Fibroblast of mammary gland (primary cell): ENCODE measurements at regions not wholly inside any gene's neighbourhood (a gene's known extent, or its start where the extent isn't known, plus 50 kb on each side); places are given as distances from the start of the nearest gene placed in this dataset.

ENCODE experiments used
- DNase-seq: peaks from one replicate; pipeline ENCODE4 v3.0.0-alpha.2; 2010; ENCODE audit warnings: low read depth
- H3K4me3 ChIP-seq: 2 replicates; pipeline ENCODE4 v1.5.1; 2011; ENCODE audit warnings: low read depth, mild to moderate bottlenecking, low read length, moderate library complexity; ENCODE audit not compliant: control insufficient read depth
- CTCF ChIP-seq: conservative IDR thresholded peaks from 2 replicates; pipeline ENCODE4 v1.5.1; 2011; ENCODE audit warnings: low read depth, low read length, inconsistent platforms; ENCODE audit not compliant: control insufficient read depth, insufficient read depth

- no peak overlapping the region for H3K4me3 ChIP-seq
- no peak for TF ChIP-seq CTCF
- no peak for DNase-seq
Observed at GRCh38 chr9:78682216-78682615, 385.3 kb downstream of the PSAT1 start.

- no peak for TF ChIP-seq CTCF
- no peak overlapping the region for H3K4me3 ChIP-seq
- no peak for DNase-seq
Observed at GRCh38 chr9:78685471-78685870, 388.5 kb downstream of the PSAT1 start.

GRCh38 chr9:78688796-78689195 is 391.9 kb downstream of the PSAT1 start:
- no peak for TF ChIP-seq CTCF
- DNase-seq, result no peak
- H3K4me3 ChIP-seq, result no peak overlapping the region

GRCh38 chr9:78691542-78691941 is 394.6 kb downstream of the PSAT1 start:
- DNase-seq, result peak; percentile 20
- H3K4me3 ChIP-seq, result no peak overlapping the region
- TF ChIP-seq CTCF, result no peak

- no peak overlapping the region for H3K4me3 ChIP-seq
- no peak for DNase-seq
- TF ChIP-seq CTCF, result no peak
Observed at GRCh38 chr9:78692871-78693270, 395.9 kb downstream of the PSAT1 start.

- no peak overlapping the region for H3K4me3 ChIP-seq
- DNase-seq, result no peak
- TF ChIP-seq CTCF, result no peak
Observed at GRCh38 chr9:78694974-78695373, 398.0 kb downstream of the PSAT1 start.

GRCh38 chr9:78695519-78695918 is 398.6 kb downstream of the PSAT1 start:
- DNase-seq, result no peak
- no peak overlapping the region for H3K4me3 ChIP-seq
- TF ChIP-seq CTCF, result no peak
